Liver (tissue), 8 donors: ENCODE measurements at regions not wholly inside any gene's neighbourhood (a gene's known extent, or its start where the extent isn't known, plus 50 kb on each side); places are given as distances from the start of the nearest gene placed in this dataset.

ENCODE experiments used
- DNase-seq: peaks from one replicate; pipeline ENCODE4 v3.0.0-alpha.2; 2017; ENCODE audit warnings: low spot score
- H3K27ac ChIP-seq, 2 donors: one replicate each; pipeline ENCODE4 v1.7.0; 2013; ENCODE audit warnings: inconsistent platforms in 2 of 2, low read length in 2 of 2, control low read depth in 1 of 2, low read depth in 1 of 2, mild to moderate bottlenecking in 1 of 2
- H3K27me3 ChIP-seq, 4 donors: one replicate each; pipeline versions ENCODE4 v1.6.1 to v1.7.0; 2013; ENCODE audit warnings: low read length in 3 of 4, inconsistent platforms in 1 of 4, mild to moderate bottlenecking in 1 of 4, moderate library complexity in 1 of 4; ENCODE audit not compliant: control insufficient read depth in 4 of 4, insufficient read depth in 4 of 4
- H3K36me3 ChIP-seq, 4 donors: one replicate each; pipeline versions ENCODE4 v1.6.1 to v1.7.0; 2013; ENCODE audit warnings: low read length in 3 of 4, mild to moderate bottlenecking in 3 of 4, low read depth in 1 of 4, moderate library complexity in 1 of 4; ENCODE audit not compliant: control insufficient read depth in 4 of 4, insufficient read depth in 3 of 4
- H3K4me1 ChIP-seq, 4 donors: one replicate each; pipeline versions ENCODE4 v1.6.1 to v1.7.0; 2013; ENCODE audit warnings: low read length in 3 of 4, mild to moderate bottlenecking in 3 of 4, moderate library complexity in 1 of 4; ENCODE audit not compliant: control insufficient read depth in 4 of 4, insufficient read depth in 4 of 4
- H3K4me3 ChIP-seq, 3 donors: one replicate each; pipeline versions ENCODE4 v1.6.1 to v1.7.0; 2013; ENCODE audit warnings: low read length in 3 of 3, control low read depth in 1 of 3, low read depth in 1 of 3, mild to moderate bottlenecking in 1 of 3
- H3K9ac ChIP-seq, 2 donors: one replicate each; pipeline ENCODE4 v1.7.0; 2013; ENCODE audit warnings: low read length in 2 of 2, mild to moderate bottlenecking in 2 of 2, moderate library complexity in 2 of 2, control low read depth in 1 of 2, low read depth in 1 of 2
- H3K9me3 ChIP-seq, 4 donors: one replicate each; pipeline versions ENCODE4 v1.6.1 to v1.7.0; 2013; ENCODE audit warnings: low read length in 3 of 4; ENCODE audit not compliant: control insufficient read depth in 4 of 4
- EGR1 ChIP-seq, 2 donors: IDR thresholded peaks; 2 replicates each; pipeline ENCODE4 v1.6.1; 2016 to 2018; ENCODE audit warnings: antibody characterized with exemption in 2 of 2, low read depth in 2 of 2
- FOXA1 ChIP-seq: IDR thresholded peaks from 2 replicates; pipeline ENCODE4 v1.6.1; 2016; ENCODE audit warnings: antibody characterized with exemption
- FOXA2 ChIP-seq: IDR thresholded peaks from 2 replicates; pipeline ENCODE4 v1.6.1; 2016; ENCODE audit warnings: antibody characterized with exemption
- GABPA ChIP-seq, 2 donors: IDR thresholded peaks in 1 of 2; conservative IDR thresholded peaks in 1 of 2; 2 replicates each; pipeline ENCODE4 v1.6.1; 2016; ENCODE audit warnings: antibody characterized with exemption in 2 of 2, mild to moderate bottlenecking in 1 of 2, moderate library complexity in 1 of 2
- HNF4A ChIP-seq, 2 donors: conservative IDR thresholded peaks; 2 replicates each; pipeline ENCODE4 v1.6.1; 2016; ENCODE audit warnings: antibody characterized with exemption in 2 of 2, mild to moderate bottlenecking in 2 of 2
- HNF4G ChIP-seq: IDR thresholded peaks from 2 replicates; pipeline ENCODE4 v1.6.1; 2016; ENCODE audit warnings: antibody characterized with exemption
- JUND ChIP-seq, 2 donors: IDR thresholded peaks; 2 replicates each; pipeline ENCODE4 v1.6.1; 2016; ENCODE audit warnings: antibody characterized with exemption in 2 of 2
- NR2F2 ChIP-seq: IDR thresholded peaks from 2 replicates; pipeline ENCODE4 v1.6.1; 2016; ENCODE audit warnings: antibody characterized with exemption
- RAD21 ChIP-seq, 2 donors: IDR thresholded peaks; 2 replicates each; pipeline ENCODE4 v1.6.1; 2016; ENCODE audit warnings: antibody characterized with exemption in 2 of 2, mild to moderate bottlenecking in 2 of 2
- RXRA ChIP-seq, 2 donors: IDR thresholded peaks; 2 replicates each; pipeline ENCODE4 v1.6.1; 2017 to 2018; ENCODE audit warnings: antibody characterized with exemption in 2 of 2, mild to moderate bottlenecking in 1 of 2
- SP1 ChIP-seq: IDR thresholded peaks from 2 replicates; pipeline ENCODE4 v1.6.1; 2018; ENCODE audit warnings: antibody characterized with exemption, mild to moderate bottlenecking
- TAF1 ChIP-seq: conservative IDR thresholded peaks from 2 replicates; pipeline ENCODE4 v1.6.1; 2016; ENCODE audit warnings: antibody characterized with exemption, mild to moderate bottlenecking
- YY1 ChIP-seq: IDR thresholded peaks from 2 replicates; pipeline ENCODE4 v1.6.1; 2016; ENCODE audit warnings: antibody characterized with exemption, mild to moderate bottlenecking
- WGBS: extraction: QIAGEN DNeasy Blood & Tissue Kit; methylation state at CpG from one replicate; pipeline ENCODE4 v1.1.7; 2013; 5-methylcytosine and 5-hydroxymethylcytosine counted together
- TF ChIP-seq, protein P1 (sequence below): IDR thresholded peaks from 2 replicates; pipeline ENCODE4 v1.6.1; 2016; ENCODE audit warnings: antibody characterized with exemption
- TF ChIP-seq, protein P2 (sequence below): IDR thresholded peaks from 2 replicates; pipeline ENCODE4 v1.6.1; 2016; ENCODE audit warnings: antibody characterized with exemption, mild to moderate bottlenecking
- TF ChIP-seq, protein P3 (sequence below): IDR thresholded peaks from 2 replicates; pipeline ENCODE4 v1.6.1; 2016; ENCODE audit warnings: antibody characterized with exemption
- TF ChIP-seq, protein P4 (sequence below): IDR thresholded peaks from 2 replicates; pipeline ENCODE4 v1.6.1; 2016; ENCODE audit warnings: antibody characterized with exemption
- TF ChIP-seq, protein P5 (sequence below): fragments of 150-350 bp; IDR thresholded peaks from 2 replicates; pipeline ENCODE4 v1.5.1; 2017; ENCODE audit warnings: improper control_type of control experiment, low read depth, low read length; ENCODE audit not compliant: missing input control
- donor health status: healthy.
- donor health status: healthy.
- donor health status: healthy.
- donor health status: healthy.
- donor health status: healthy.

DNA sequence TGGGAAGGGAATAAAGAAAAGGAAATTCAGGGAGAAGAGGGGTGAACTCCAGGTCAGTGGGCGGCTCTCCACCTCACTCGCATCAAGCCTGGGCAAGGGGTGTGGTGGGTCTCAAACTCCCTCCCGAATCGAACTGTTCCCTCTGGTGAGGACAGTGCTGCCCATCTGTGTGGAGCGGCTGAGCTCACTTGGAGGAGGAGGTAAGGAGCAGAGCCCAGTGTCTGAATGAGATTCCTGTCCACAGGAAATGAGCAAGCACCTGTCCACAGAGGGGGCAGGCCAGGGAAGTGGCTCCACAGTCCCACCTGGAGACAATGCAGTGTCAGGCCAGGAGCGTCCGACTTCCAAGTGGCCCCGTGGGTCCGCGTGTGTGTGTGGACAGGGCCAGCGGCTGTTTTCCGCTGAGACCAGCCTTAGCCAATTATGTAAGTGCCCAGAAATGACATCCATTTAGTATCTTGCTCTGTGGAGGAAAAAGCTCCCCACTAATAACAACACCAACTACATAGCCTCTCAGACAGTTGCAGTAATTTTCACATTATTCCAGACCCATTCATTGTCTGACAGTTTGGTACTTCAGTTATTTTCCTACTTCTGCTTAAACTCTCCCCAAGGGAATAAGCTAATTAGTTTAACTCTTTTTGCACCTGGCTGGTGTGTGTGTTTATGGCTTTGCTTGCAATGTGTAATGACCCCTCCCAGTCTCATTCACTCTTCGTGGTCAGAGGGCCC is 114.6 kb downstream of the SOX1 start:
- TF ChIP-seq NR2F2 (no peak), EGR1 (IDR thresholded peaks at IDR 0.05; ENCODE audit: low read depth in 2 of 2) (no peak), GABPA (IDR thresholded peaks at IDR 0.05 in 1 of 2, conservative IDR thresholded peaks at IDR 0.05 in 1 of 2) (no peak), FOXA1 (no peak), HNF4G (no peak), JUND (IDR thresholded peaks at IDR 0.05) (no peak), SP1 (no peak), RAD21 (IDR thresholded peaks at IDR 0.05) (no peak)
- TF ChIP-seq, protein P1, sequence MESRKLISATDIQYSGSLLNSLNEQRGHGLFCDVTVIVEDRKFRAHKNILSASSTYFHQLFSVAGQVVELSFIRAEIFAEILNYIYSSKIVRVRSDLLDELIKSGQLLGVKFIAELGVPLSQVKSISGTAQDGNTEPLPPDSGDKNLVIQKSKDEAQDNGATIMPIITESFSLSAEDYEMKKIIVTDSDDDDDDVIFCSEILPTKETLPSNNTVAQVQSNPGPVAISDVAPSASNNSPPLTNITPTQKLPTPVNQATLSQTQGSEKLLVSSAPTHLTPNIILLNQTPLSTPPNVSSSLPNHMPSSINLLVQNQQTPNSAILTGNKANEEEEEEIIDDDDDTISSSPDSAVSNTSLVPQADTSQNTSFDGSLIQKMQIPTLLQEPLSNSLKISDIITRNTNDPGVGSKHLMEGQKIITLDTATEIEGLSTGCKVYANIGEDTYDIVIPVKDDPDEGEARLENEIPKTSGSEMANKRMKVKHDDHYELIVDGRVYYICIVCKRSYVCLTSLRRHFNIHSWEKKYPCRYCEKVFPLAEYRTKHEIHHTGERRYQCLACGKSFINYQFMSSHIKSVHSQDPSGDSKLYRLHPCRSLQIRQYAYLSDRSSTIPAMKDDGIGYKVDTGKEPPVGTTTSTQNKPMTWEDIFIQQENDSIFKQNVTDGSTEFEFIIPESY: no peak
- TF ChIP-seq, protein P2, sequence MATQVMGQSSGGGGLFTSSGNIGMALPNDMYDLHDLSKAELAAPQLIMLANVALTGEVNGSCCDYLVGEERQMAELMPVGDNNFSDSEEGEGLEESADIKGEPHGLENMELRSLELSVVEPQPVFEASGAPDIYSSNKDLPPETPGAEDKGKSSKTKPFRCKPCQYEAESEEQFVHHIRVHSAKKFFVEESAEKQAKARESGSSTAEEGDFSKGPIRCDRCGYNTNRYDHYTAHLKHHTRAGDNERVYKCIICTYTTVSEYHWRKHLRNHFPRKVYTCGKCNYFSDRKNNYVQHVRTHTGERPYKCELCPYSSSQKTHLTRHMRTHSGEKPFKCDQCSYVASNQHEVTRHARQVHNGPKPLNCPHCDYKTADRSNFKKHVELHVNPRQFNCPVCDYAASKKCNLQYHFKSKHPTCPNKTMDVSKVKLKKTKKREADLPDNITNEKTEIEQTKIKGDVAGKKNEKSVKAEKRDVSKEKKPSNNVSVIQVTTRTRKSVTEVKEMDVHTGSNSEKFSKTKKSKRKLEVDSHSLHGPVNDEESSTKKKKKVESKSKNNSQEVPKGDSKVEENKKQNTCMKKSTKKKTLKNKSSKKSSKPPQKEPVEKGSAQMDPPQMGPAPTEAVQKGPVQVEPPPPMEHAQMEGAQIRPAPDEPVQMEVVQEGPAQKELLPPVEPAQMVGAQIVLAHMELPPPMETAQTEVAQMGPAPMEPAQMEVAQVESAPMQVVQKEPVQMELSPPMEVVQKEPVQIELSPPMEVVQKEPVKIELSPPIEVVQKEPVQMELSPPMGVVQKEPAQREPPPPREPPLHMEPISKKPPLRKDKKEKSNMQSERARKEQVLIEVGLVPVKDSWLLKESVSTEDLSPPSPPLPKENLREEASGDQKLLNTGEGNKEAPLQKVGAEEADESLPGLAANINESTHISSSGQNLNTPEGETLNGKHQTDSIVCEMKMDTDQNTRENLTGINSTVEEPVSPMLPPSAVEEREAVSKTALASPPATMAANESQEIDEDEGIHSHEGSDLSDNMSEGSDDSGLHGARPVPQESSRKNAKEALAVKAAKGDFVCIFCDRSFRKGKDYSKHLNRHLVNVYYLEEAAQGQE: no peak
- TF ChIP-seq, protein P3, sequence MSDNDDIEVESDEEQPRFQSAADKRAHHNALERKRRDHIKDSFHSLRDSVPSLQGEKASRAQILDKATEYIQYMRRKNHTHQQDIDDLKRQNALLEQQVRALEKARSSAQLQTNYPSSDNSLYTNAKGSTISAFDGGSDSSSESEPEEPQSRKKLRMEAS: no peak
- TF ChIP-seq, protein P4, sequence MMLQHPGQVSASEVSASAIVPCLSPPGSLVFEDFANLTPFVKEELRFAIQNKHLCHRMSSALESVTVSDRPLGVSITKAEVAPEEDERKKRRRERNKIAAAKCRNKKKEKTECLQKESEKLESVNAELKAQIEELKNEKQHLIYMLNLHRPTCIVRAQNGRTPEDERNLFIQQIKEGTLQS: no peak
- TF ChIP-seq, protein P5, sequence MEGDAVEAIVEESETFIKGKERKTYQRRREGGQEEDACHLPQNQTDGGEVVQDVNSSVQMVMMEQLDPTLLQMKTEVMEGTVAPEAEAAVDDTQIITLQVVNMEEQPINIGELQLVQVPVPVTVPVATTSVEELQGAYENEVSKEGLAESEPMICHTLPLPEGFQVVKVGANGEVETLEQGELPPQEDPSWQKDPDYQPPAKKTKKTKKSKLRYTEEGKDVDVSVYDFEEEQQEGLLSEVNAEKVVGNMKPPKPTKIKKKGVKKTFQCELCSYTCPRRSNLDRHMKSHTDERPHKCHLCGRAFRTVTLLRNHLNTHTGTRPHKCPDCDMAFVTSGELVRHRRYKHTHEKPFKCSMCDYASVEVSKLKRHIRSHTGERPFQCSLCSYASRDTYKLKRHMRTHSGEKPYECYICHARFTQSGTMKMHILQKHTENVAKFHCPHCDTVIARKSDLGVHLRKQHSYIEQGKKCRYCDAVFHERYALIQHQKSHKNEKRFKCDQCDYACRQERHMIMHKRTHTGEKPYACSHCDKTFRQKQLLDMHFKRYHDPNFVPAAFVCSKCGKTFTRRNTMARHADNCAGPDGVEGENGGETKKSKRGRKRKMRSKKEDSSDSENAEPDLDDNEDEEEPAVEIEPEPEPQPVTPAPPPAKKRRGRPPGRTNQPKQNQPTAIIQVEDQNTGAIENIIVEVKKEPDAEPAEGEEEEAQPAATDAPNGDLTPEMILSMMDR: no peak
- Histone ChIP-seq H3K27me3 (no peaks in the 10 kb centered on the region), H3K4me3 (no peak overlapping the region), H3K9ac (no peak overlapping the region), H3K9me3 (no peaks in the 10 kb centered on the region), H3K27ac (no peak overlapping the region), H3K4me1 (peaks cover 0 to 4% (median 2%) of the 10 kb centered on the region in 4 donors), H3K36me3 (no peaks in the 10 kb centered on the region)
- no peak for DNase-seq
- WGBS: 84% methylated on average over 13 of the region's 13 CpGs

DNA sequence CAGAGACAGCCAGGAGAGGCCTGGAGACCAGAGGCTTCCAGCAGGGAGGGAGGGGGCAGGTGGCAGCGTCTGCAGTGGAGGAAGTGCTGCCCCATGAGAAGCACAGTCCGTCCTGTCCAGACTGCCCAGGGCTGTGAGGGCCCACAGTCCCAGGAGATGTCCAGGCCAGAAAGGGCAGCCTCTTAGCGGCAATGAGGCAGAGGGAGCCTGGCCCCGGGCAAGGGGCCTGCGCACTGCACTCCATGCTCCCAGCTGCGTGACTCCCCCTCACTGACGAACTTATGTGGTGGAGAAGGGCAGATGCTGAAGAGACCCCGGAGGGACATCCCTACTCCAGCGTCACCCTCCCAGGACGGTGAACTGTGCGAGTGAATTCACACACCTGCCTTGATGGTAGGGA is 115.3 kb downstream of the SOX1 start:
- H3K9me3 ChIP-seq: no peaks in the 10 kb centered on the region
- WGBS: 90% methylated on average over 11 of the region's 11 CpGs
- H3K27me3 ChIP-seq: no peaks in the 10 kb centered on the region
- DNase-seq: no peak
- H3K36me3 ChIP-seq: no peaks in the 10 kb centered on the region
- H3K27ac ChIP-seq: no peak overlapping the region
- H3K9ac ChIP-seq: no peak overlapping the region
- peaks cover 0 to 4% (median 2%) of the 10 kb centered on the region in 4 donors for H3K4me1 ChIP-seq
- H3K4me3 ChIP-seq: no peak overlapping the region
- TF ChIP-seq NR2F2 (no peak), GABPA (IDR thresholded peaks at IDR 0.05 in 1 of 2, conservative IDR thresholded peaks at IDR 0.05 in 1 of 2) (no peak), HNF4A (conservative IDR thresholded peaks at IDR 0.05) (no peak), YY1 (no peak), SP1 (no peak), HNF4G (no peak), FOXA2 (no peak), FOXA1 (no peak), EGR1 (IDR thresholded peaks at IDR 0.05; ENCODE audit: low read depth in 2 of 2) (no peak), TAF1 (no peak), RXRA (IDR thresholded peaks at IDR 0.05) (no peak), RAD21 (IDR thresholded peaks at IDR 0.05) (no peak)
- TF ChIP-seq, protein P4: no peak
- TF ChIP-seq, protein P3: no peak
- TF ChIP-seq, protein P2: no peak
